ENCODE measurements at regions not wholly inside any gene's neighbourhood (a gene's known extent, or its start where the extent isn't known, plus 50 kb on each side); places are given as distances from the start of the nearest gene placed in this dataset.
"Not testable (repeated sequence)": the region's sequence is repeated elsewhere in the genome, so short reads cannot be mapped to it uniquely, and the experiment has no call there.

DNA sequence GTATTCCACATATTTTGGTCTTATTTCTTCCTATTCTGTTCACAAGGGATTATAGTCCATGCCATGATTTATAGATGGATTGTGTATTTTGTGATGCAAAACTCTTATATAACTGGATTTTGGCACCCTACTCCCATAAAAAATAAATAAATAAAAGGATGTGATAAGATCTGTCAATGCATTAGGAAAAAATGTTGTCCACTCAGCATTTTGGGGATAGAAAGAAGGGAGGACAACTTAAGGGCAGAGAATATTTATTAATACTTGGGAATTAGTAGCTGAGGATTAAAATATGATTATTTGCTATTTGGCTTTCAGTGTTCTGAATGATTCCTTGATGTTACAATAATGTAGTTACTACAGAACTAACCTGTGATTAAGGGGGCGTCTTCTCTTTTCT lies 682.6 kb downstream of the ZBBX start:
- no peak for DNase-seq (ENCODE audit: low spot score in 2 of 2)
- peaks cover 0 to 12% of the 10 kb centered on the region in 2 donors for H3K9me3 ChIP-seq
- H3K36me3 ChIP-seq = no peaks in the 10 kb centered on the region
- no peaks in the 10 kb centered on the region for H3K27me3 ChIP-seq
- TF ChIP-seq, protein P1, sequence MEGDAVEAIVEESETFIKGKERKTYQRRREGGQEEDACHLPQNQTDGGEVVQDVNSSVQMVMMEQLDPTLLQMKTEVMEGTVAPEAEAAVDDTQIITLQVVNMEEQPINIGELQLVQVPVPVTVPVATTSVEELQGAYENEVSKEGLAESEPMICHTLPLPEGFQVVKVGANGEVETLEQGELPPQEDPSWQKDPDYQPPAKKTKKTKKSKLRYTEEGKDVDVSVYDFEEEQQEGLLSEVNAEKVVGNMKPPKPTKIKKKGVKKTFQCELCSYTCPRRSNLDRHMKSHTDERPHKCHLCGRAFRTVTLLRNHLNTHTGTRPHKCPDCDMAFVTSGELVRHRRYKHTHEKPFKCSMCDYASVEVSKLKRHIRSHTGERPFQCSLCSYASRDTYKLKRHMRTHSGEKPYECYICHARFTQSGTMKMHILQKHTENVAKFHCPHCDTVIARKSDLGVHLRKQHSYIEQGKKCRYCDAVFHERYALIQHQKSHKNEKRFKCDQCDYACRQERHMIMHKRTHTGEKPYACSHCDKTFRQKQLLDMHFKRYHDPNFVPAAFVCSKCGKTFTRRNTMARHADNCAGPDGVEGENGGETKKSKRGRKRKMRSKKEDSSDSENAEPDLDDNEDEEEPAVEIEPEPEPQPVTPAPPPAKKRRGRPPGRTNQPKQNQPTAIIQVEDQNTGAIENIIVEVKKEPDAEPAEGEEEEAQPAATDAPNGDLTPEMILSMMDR (IDR thresholded peaks at IDR 0.05) = no peak
- TF ChIP-seq POLR2A (IDR thresholded peaks at IDR 0.05) (no peak), POLR2AphosphoS5 (IDR thresholded peaks at IDR 0.05) (no peak)
- no peaks in the 10 kb centered on the region for H3K4me1 ChIP-seq
- H3K27ac ChIP-seq = no peak overlapping the region
- H3K4me3 ChIP-seq = no peak overlapping the region
- intact Hi-C loops (cut with DNase I; ENCODE audit: low total_unique reads) = no loop called here

DNA sequence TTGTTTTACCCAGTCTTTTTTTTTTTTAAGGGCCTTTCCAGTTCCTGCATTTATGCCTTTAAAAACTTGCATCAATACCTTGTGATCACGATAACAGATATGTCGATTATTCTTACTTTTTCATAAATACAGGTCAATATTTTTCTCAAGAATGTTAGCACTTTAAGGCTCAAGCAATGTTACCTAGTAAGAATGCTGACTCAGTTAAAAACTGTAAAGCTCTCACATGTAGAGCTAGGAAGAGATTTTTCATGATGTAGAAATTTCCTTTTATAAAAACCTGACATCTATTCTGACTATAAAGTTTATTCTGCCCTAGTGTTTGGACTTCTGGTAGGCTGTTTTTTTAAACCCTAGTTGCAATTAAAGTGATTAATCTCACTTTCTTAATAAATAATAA lies 684.0 kb downstream of the ZBBX start:
- TF ChIP-seq, protein P1 (IDR thresholded peaks at IDR 0.05) = no peak
- no peak for TF ChIP-seq POLR2AphosphoS5 (IDR thresholded peaks at IDR 0.05)
- TF ChIP-seq POLR2A (IDR thresholded peaks at IDR 0.05) = no peak
- Histone ChIP-seq H3K36me3 (no peaks in the 10 kb centered on the region), H3K27me3 (no peaks in the 10 kb centered on the region), H3K4me3 (no peak overlapping the region), H3K27ac (no peak overlapping the region), H3K4me1 (no peaks in the 10 kb centered on the region), H3K9me3 (peaks cover 0 to 5% of the 10 kb centered on the region in 2 donors)
- intact Hi-C loops (cut with DNase I; ENCODE audit: low total_unique reads) = no loop called here
- no peak for DNase-seq (ENCODE audit: low spot score in 2 of 2)

DNA sequence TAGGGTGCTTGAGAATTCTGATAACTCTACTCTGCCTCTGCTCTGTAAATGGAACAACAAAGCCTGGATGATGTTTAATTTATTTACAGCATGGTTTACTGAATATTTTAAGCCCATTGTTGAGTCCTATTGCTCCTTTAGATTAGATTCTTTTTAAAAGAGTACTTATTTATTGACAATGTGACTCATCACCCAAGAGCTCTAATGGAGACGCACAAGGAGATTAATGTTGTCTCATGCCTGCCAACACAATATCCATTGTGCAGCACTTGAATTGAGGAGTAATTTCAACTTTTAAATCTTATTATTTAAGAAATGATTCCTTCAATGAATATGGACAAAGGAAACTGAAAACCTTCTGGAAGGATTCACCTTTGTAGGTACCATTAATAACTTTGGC lies 691.4 kb downstream of the ZBBX start:
- Histone ChIP-seq H3K27me3 (no peaks in the 10 kb centered on the region), H3K4me3 (no peak overlapping the region), H3K9me3 (no peaks in the 10 kb centered on the region), H3K27ac (no peak overlapping the region), H3K4me1 (no peaks in the 10 kb centered on the region), H3K36me3 (no peaks in the 10 kb centered on the region)
- TF ChIP-seq POLR2A (IDR thresholded peaks at IDR 0.05) = no peak
- no peak for TF ChIP-seq POLR2AphosphoS5 (IDR thresholded peaks at IDR 0.05)
- TF ChIP-seq, protein P1 (IDR thresholded peaks at IDR 0.05) = no peak
- DNase-seq (ENCODE audit: low spot score in 2 of 2) = no peak
- intact Hi-C loops (cut with DNase I; ENCODE audit: low total_unique reads) = no loop called here

DNA sequence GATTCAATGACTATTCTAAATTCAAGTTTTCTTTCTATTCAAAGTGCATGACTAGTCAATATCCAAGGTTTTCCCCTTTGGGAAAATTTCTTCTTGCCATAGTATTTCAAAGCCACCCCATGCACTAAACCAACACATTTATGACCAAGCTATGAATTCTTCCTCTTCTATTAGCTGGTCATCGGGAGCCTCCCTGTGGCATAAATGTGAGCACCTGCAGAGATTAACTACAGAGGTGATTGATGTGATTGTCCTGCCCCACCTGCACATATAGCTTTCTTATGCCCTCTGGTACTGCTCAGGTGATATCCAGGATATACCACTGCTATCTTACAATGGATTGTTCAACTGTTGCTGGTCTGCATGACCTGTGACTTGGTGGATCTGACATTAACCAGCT lies 694.9 kb downstream of the ZBBX start:
- Histone ChIP-seq H3K27me3 (no peaks in the 10 kb centered on the region), H3K4me1 (no peaks in the 10 kb centered on the region), H3K36me3 (no peaks in the 10 kb centered on the region), H3K4me3 (no peak overlapping the region), H3K9me3 (no peaks in the 10 kb centered on the region), H3K27ac (no peak overlapping the region)
- no peak for DNase-seq (ENCODE audit: low spot score in 2 of 2)
- intact Hi-C loops (cut with DNase I; ENCODE audit: low total_unique reads) = no loop called here
- TF ChIP-seq POLR2A (IDR thresholded peaks at IDR 0.05) = no peak
- TF ChIP-seq, protein P1 (IDR thresholded peaks at IDR 0.05) = no peak
- no peak for TF ChIP-seq POLR2AphosphoS5 (IDR thresholded peaks at IDR 0.05)

DNA sequence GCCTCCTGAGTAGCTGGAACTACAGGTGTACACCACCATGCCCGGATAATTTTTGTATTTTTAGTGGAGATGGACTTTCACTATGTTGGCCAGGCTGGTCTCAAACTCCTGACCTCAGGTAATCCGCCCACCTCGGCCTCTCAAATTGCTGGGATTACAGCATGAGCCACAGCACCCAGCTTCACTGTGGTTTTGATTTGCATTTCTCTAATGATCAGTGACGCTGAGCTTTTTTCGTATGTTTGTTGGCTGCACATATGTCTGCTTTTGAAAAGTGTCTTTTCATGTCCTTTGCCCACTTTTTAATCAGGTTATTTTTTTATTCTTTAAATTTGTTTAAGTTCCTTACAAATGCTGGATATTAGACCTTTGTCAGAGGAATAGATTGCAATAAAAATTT lies 696.0 kb downstream of the ZBBX start:
- H3K27ac ChIP-seq; H3K36me3 ChIP-seq; H3K9me3 ChIP-seq; H3K27me3 ChIP-seq; H3K4me3 ChIP-seq; intact Hi-C loops (cut with DNase I; ENCODE audit: low total_unique reads); H3K4me1 ChIP-seq; DNase-seq (ENCODE audit: low spot score in 2 of 2): not testable (repeated sequence)

DNA sequence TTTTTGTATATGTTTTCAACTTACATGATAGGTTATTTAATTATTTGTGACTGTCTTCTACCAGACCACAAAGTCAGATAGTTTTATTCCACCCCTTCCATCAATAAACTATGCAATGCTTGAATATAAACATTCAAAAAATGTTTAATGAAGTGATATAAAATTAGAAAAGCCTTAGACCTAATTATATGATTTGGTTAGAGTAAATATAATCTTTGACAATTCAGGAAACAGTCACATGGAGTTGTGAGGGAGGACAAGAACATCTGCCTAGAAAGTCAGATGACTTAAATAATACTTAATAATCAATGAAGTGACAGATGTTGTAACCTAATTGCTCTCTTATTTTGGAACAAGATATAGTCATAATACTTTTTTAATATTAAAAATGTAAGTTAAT lies 710.3 kb downstream of the ZBBX start:
- H3K36me3 ChIP-seq = no peaks in the 10 kb centered on the region
- TF ChIP-seq POLR2AphosphoS5 (IDR thresholded peaks at IDR 0.05) (no peak), POLR2A (IDR thresholded peaks at IDR 0.05) (no peak)
- TF ChIP-seq, protein P1 (IDR thresholded peaks at IDR 0.05) = no peak
- no peaks in the 10 kb centered on the region for H3K4me1 ChIP-seq
- intact Hi-C loops (cut with DNase I; ENCODE audit: low total_unique reads) = no loop called here
- no peaks in the 10 kb centered on the region for H3K9me3 ChIP-seq
- no peaks in the 10 kb centered on the region for H3K27me3 ChIP-seq
- no peak overlapping the region for H3K4me3 ChIP-seq
- no peak overlapping the region for H3K27ac ChIP-seq
- no peak for DNase-seq (ENCODE audit: low spot score in 2 of 2)

Data from breast epithelium (tissue), 4 donors.